Neural progenitor cell (in vitro differentiated cells): ENCODE measurements at regions not wholly inside any gene's neighbourhood (a gene's known extent, or its start where the extent isn't known, plus 50 kb on each side); places are given as distances from the start of the nearest gene placed in this dataset. TPM values are rescaled to one million over a fixed set of nuclear protein-coding genes. Genes with fewer than 3 reads are reported as not detected.

Experiments used
- DNase-seq: peaks from one replicate; pipeline ENCODE4 v3.0.0-alpha.2; 2016; ENCODE audit warnings: low spot score
- H2AFZ ChIP-seq: fragments of 200-600 bp; sonication (generic); replicated peaks from 2 replicates; pipeline ENCODE4 v1.6.1; 2016; ENCODE audit warnings: antibody characterized with exemption
- H3F3A ChIP-seq: fragments of 200-600 bp; sonication (generic); 2 replicates; pipeline ENCODE4 v1.6.1; 2016; ENCODE audit warnings: antibody characterized with exemption, low read depth
- H3K27ac ChIP-seq: fragments of 200-600 bp; sonication (generic); 2 replicates; pipeline ENCODE4 v1.5.1; 2016; ENCODE audit warnings: mild to moderate bottlenecking
- H3K27me3 ChIP-seq: fragments of 200-600 bp; sonication (generic); 2 replicates; pipeline ENCODE4 v1.6.1; 2016; ENCODE audit warnings: mild to moderate bottlenecking, moderate library complexity
- H3K36me3 ChIP-seq: fragments of 200-600 bp; sonication (generic); 2 replicates; pipeline ENCODE4 v1.5.1; 2016
- H3K4me1 ChIP-seq: fragments of 200-600 bp; sonication (generic); 2 replicates; pipeline ENCODE4 v1.6.1; 2016; ENCODE audit warnings: mixed run types
- H3K4me2 ChIP-seq: fragments of 200-600 bp; sonication (generic); 2 replicates; pipeline ENCODE4 v1.6.1; 2016
- H3K4me3 ChIP-seq: fragments of 200-600 bp; sonication (generic); 2 replicates; pipeline ENCODE4 v1.5.1; 2016
- H3K79me2 ChIP-seq: fragments of 200-600 bp; sonication (generic); 2 replicates; pipeline ENCODE4 v1.6.1; 2016; ENCODE audit warnings: low read depth
- H3K9ac ChIP-seq: fragments of 200-600 bp; sonication (generic); 2 replicates; pipeline ENCODE4 v1.6.1; 2016
- H3K9me3 ChIP-seq: fragments of 200-600 bp; sonication (generic); 2 replicates; pipeline ENCODE4 v1.5.1; 2016; ENCODE audit warnings: low read depth
- H4K20me1 ChIP-seq: fragments of 200-600 bp; sonication (generic); 2 replicates; pipeline ENCODE4 v1.6.1; 2016; ENCODE audit warnings: low read depth
- H3K27ac Mint-ChIP-seq: 3 replicates; pipeline ENCODE4 v1.8.0; 2021; ENCODE audit warnings: mixed read lengths
- H3K27me3 Mint-ChIP-seq: 2 replicates; pipeline ENCODE4 v1.8.0; 2022; ENCODE audit warnings: low read depth, mild to moderate bottlenecking, inconsistent platforms, moderate library complexity, mixed read lengths; ENCODE audit not compliant: insufficient read depth
- H3K36me3 Mint-ChIP-seq: 3 replicates; pipeline ENCODE4 v1.8.0; 2021; ENCODE audit warnings: mixed read lengths
- H3K4me1 Mint-ChIP-seq: 3 replicates; pipeline ENCODE4 v1.8.0; 2021; ENCODE audit warnings: mixed read lengths
- H3K4me3 Mint-ChIP-seq: 3 replicates; pipeline ENCODE4 v1.8.0; 2021; ENCODE audit warnings: mild to moderate bottlenecking, moderate library complexity, mixed read lengths
- H3K9me3 Mint-ChIP-seq: 3 replicates; pipeline ENCODE4 v1.8.0; 2020; ENCODE audit warnings: mixed read lengths
- EZH2 ChIP-seq: fragments of 200-600 bp; sonication (generic); IDR thresholded peaks from 2 replicates; pipeline ENCODE4 v1.6.1; 2017; ENCODE audit warnings: antibody characterized with exemption, mild to moderate bottlenecking, moderate library complexity
- EZH2phosphoT487 ChIP-seq: fragments of 200-600 bp; sonication (generic); IDR thresholded peaks from 2 replicates; pipeline ENCODE4 v1.6.1; 2017; ENCODE audit warnings: antibody characterized with exemption
- small RNA-seq: library from RNA; depleted of rRNA; stranded (forward); fragments of <200 nt; gene quantifications from one replicate; pipeline ENCODE3, GENCODE V24; 2015
- TF ChIP-seq, protein P1 (sequence below): fragments of 200-600 bp; sonication (generic); IDR thresholded peaks from 2 replicates; pipeline ENCODE4 v1.5.1; 2017; ENCODE audit warnings: antibody characterized with exemption, mild to moderate bottlenecking

DNA sequence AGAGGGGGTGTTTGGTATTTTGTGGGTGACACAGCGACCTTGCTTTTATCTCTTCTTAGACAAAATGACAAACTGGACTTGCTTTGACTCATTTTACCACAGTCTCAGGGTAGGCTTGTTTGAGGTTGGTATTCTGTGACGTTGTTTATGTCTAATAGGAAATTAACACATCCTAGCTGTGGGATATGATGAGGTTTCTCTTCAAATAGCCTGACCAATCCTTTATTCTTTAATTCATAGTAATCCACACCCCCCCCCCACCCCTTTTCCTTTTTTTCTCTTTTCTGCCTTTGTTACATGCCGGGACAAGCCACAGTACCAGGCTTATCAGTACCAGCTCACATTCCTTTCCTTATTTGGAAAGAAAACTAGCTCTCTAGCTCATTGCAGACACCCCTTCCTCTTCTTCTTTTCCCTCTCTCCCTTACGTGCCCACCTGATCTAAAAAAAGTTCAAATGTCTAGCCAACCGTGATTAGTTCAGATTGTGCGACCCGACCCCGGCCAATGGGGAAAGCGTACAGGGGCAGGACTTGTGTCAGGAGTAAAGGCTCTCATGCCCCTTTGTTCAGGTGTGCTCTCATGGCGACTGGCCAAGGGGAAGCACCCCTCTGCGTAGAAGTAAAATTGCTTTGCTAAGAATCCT is 52.2 kb upstream of the PTPRM start:
- Histone ChIP-seq H3K4me3 (no peak overlapping the region), H3K9ac (no peak overlapping the region), H3K79me2 (no peaks in the 10 kb centered on the region), H4K20me1 (no peaks in the 10 kb centered on the region), H3K4me1 (peaks cover 37% of the 10 kb centered on the region), H2AFZ (peak overlapping the region; percentile 59), H3K36me3 (no peaks in the 10 kb centered on the region), H3K4me2 (peak overlapping the region; percentile 55), H3K27me3 (no peaks in the 10 kb centered on the region), H3F3A (no peaks in the 10 kb centered on the region), H3K9me3 (no peaks in the 10 kb centered on the region), H3K27ac (no peak overlapping the region)
- Mint-ChIP-seq H3K36me3 (no peaks in the 10 kb centered on the region), H3K27me3 (peaks cover 2% of the 10 kb centered on the region), H3K27ac (no peak overlapping the region), H3K9me3 (no peaks in the 10 kb centered on the region), H3K4me1 (peaks cover 2% of the 10 kb centered on the region), H3K4me3 (no peak overlapping the region)
- TF ChIP-seq EZH2 (no peak), EZH2phosphoT487 (no peak)
- TF ChIP-seq, protein P1, sequence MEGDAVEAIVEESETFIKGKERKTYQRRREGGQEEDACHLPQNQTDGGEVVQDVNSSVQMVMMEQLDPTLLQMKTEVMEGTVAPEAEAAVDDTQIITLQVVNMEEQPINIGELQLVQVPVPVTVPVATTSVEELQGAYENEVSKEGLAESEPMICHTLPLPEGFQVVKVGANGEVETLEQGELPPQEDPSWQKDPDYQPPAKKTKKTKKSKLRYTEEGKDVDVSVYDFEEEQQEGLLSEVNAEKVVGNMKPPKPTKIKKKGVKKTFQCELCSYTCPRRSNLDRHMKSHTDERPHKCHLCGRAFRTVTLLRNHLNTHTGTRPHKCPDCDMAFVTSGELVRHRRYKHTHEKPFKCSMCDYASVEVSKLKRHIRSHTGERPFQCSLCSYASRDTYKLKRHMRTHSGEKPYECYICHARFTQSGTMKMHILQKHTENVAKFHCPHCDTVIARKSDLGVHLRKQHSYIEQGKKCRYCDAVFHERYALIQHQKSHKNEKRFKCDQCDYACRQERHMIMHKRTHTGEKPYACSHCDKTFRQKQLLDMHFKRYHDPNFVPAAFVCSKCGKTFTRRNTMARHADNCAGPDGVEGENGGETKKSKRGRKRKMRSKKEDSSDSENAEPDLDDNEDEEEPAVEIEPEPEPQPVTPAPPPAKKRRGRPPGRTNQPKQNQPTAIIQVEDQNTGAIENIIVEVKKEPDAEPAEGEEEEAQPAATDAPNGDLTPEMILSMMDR: no peak
- DNase-seq: peak; percentile 42

DNA sequence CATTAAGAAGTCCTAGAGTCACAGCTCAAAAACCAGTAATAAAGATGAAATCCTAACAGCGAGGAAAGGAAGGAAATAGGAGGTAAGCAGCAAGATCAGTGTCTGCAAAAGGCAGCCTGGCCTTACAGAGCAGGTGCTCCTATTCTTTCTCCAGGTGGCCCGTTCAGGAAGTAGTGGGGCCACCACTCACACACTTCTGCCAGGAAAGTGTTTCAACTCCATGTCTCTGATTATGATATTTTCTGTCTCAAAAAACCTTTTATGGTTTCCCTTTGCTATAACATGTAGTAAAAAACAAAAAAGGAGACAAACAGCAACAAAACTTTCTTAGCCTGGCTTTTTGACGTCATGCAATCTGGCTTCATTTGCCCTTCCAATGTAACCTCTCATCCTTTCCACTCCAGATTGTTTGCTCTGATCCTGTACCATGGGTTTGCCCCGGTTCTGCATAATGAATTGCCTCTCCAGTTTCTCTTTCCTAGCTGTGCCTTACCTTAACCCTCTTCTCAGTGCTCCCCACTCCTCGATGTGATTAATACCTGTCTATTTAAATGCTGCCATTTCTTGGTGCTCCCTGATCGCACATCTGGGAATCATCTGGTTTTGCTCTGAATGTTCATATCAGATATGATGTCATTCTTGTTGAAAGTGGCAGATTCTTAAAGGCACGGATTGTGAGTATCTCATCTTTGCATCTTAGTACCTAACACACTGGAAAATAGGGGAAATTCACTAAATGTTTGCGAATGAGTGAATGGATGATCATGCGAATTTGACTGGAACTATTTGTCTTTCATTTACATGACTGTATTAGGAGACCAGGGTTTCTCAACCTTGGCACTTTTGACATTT is 50.6 kb upstream of the PTPRM start:
- Histone ChIP-seq H3F3A (no peaks in the 10 kb centered on the region), H3K36me3 (no peaks in the 10 kb centered on the region), H3K9me3 (no peaks in the 10 kb centered on the region), H3K27me3 (no peaks in the 10 kb centered on the region), H3K4me2 (no peak overlapping the region), H3K4me3 (no peak overlapping the region), H2AFZ (no peak overlapping the region), H4K20me1 (no peaks in the 10 kb centered on the region), H3K79me2 (no peaks in the 10 kb centered on the region), H3K4me1 (peaks cover 37% of the 10 kb centered on the region), H3K27ac (no peak overlapping the region), H3K9ac (no peak overlapping the region)
- TF ChIP-seq EZH2phosphoT487 (no peak), EZH2 (no peak)
- Mint-ChIP-seq H3K4me1 (peaks cover 6% of the 10 kb centered on the region), H3K4me3 (no peak overlapping the region), H3K27me3 (no peaks in the 10 kb centered on the region), H3K9me3 (no peaks in the 10 kb centered on the region), H3K27ac (no peak overlapping the region), H3K36me3 (no peaks in the 10 kb centered on the region)
- no peak for DNase-seq

Small RNA genes in the stretch of these regions (small RNA-seq; reads per million reads assigned to genes)
- gene RF00554: not detected
